GM23248 (cell line): ENCODE measurements at regions not wholly inside any gene's neighbourhood (a gene's known extent, or its start where the extent isn't known, plus 50 kb on each side); places are given as distances from the start of the nearest gene placed in this dataset.

Experiments
- EZH2 ChIP-seq: fragments of 200-600 bp; sonication (generic); IDR thresholded peaks from 2 replicates; pipeline ENCODE4 v1.6.1; 2018; ENCODE audit warnings: antibody characterized with exemption, mild to moderate bottlenecking; ENCODE audit not compliant: insufficient read depth, poor library complexity, severe bottlenecking
- EZH2phosphoT487 ChIP-seq: fragments of 200-600 bp; sonication (generic); IDR thresholded peaks from 2 replicates; pipeline ENCODE4 v1.6.1; 2018; ENCODE audit warnings: antibody characterized with exemption, moderate library complexity, mild to moderate bottlenecking, low read depth; ENCODE audit not compliant: insufficient read depth

GRCh38 chr7:98771941-98772603 is 97.7 kb downstream of the TMEM130 start:
- no peak for TF ChIP-seq EZH2
- TF ChIP-seq EZH2phosphoT487 = no peak
